AG09319 (cell line): ENCODE measurements at regions not wholly inside any gene's neighbourhood (a gene's known extent, or its start where the extent isn't known, plus 50 kb on each side); places are given as distances from the start of the nearest gene placed in this dataset.

Source experiments
- DNase-seq: peaks from one replicate; pipeline ENCODE4 v3.0.0-alpha.2; 2010; ENCODE audit warnings: low read depth; ENCODE audit errors: extremely low read depth
- TF ChIP-seq, protein P1 (sequence below): IDR thresholded peaks from 2 replicates; pipeline ENCODE4 v1.5.1; 2011; ENCODE audit warnings: low read depth, mild to moderate bottlenecking, inconsistent platforms, low read length, moderate library complexity

- no peak for DNase-seq
- TF ChIP-seq, protein P1, sequence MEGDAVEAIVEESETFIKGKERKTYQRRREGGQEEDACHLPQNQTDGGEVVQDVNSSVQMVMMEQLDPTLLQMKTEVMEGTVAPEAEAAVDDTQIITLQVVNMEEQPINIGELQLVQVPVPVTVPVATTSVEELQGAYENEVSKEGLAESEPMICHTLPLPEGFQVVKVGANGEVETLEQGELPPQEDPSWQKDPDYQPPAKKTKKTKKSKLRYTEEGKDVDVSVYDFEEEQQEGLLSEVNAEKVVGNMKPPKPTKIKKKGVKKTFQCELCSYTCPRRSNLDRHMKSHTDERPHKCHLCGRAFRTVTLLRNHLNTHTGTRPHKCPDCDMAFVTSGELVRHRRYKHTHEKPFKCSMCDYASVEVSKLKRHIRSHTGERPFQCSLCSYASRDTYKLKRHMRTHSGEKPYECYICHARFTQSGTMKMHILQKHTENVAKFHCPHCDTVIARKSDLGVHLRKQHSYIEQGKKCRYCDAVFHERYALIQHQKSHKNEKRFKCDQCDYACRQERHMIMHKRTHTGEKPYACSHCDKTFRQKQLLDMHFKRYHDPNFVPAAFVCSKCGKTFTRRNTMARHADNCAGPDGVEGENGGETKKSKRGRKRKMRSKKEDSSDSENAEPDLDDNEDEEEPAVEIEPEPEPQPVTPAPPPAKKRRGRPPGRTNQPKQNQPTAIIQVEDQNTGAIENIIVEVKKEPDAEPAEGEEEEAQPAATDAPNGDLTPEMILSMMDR = no peak
These were observed 87.1 kb downstream of the SOX4 start for GRCh38 chr6:21680611-21681010.

DNA sequence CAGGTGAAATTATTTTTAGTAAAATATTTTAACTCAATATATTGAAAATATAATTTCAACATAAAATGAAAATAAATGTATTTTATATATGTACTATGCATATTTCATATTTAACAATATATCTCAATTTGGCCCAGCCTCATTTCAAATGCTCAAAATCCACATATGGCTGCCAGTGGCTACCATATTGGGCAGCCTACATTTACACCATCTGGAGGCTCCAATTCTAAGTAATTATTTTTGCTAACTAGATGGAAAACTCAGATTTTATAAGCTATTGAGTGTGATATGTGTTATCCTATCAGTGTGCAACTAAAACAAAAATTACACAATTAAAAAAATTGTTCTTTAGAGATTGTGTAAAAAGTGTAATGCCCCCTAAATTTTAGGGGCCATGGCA is 96.9 kb downstream of the SOX4 start:
- no peak for DNase-seq
- TF ChIP-seq, protein P1 = no peak

GRCh38 chr6:21691685-21692346 is 98.3 kb downstream of the SOX4 start:
- no peak for DNase-seq

DNA sequence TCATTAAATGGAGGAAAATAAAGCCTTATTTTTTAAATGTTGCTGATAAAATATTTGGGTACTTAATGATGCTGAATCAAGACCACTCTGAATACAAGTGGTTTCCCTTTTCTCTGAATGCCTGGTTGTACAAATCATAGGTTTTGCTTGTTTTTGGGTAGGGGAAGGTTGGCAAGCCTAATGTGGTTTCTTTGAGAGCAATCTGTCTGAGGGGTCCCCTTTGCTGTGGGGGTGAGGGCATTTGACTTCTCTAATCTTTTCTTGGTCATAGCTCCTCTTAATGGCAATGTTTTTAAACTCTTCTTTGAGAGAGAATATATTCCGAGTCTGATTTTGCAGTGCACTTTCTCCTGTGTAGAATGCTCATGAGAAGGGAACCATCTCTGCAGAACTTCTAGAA is 99.2 kb downstream of the SOX4 start:
- DNase-seq = no peak
- TF ChIP-seq, protein P1 = no peak

More at GRCh38 chr6:21691685-21692346, 98.3 kb downstream of the SOX4 start:
- TF ChIP-seq, protein P1 = no peak

DNA sequence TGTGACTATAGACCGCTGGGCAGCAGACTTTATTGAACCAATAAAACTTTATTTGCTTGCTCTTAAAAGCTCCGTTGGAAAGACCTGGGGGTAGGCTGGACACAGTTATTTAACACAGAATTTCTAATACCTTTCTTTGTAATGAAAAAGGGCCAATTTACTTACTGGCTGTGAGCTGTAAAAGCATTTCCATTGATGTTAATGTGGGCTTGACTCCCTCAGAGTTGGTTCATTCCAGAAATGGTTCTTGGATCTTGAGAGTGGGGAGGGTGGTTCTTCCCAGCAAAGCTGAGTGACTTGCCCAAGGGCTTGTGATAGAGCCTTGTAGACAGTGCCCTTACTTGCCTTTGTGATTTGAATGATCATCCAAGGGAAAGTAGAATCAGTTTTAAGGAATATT is 100.6 kb downstream of the SOX4 start:
- TF ChIP-seq, protein P1 = no peak
- DNase-seq = no peak

DNA sequence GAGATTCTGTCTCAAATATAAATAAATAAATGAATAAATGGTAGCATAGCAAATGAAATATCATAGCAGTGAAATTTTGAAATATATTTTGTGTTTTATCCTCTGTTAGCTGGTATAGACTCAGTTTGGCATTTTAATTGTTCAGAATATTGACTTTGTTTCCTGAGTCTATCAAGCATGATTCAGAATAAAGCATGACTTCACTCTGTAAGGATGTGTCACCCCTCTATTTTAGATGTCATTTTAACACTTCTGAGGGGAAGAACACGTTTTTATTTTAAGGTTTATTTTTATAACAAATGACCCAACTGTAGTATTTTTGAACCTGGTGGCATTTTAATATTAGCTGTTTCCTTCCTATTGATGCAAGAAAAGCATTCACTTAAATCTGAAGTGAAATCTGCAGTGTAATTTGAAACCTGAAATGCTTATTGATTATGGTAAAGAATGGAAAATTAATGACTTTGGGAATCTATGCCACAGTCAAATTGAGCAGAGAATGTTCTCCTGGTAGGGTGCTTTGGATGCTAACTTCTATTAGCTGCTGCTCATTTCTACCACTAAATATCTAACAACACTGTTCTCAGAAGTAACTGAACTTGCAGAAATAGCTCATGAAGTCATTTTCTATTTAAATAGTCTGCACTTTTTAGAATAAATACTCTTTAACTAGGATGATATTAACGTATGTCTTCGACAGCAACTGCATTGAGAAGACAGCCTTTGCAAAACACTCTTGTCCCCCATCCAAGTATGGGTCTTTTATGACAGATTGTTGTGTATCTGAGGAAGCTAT is 114.2 kb downstream of the SOX4 start:
- no peak for DNase-seq
- TF ChIP-seq, protein P1 = no peak

GRCh38 chr6:21708320-21708580 is 114.7 kb downstream of the SOX4 start:
- DNase-seq = no peak
- TF ChIP-seq, protein P1 = no peak
